ENCODE measurements at regions not wholly inside any gene's neighbourhood (a gene's known extent, or its start where the extent isn't known, plus 50 kb on each side); places are given as distances from the start of the nearest gene placed in this dataset.

GRCh38 chr16:5863071-5863606 lies 765.5 kb upstream of the EEF2KMT start:
- TF ChIP-seq PRDM6 (tag by site-specific recombination; IDR thresholded peaks at IDR 0.05), result no peak
- TF ChIP-seq ZNF335 (tag by site-specific recombination; conservative IDR thresholded peaks at IDR 0.05), result no peak
- TF ChIP-seq CTCF (tag by site-specific recombination; IDR thresholded peaks at IDR 0.05), result no peak
- TF ChIP-seq ZIC2 (tag by site-specific recombination; IDR thresholded peaks at IDR 0.05), result no peak

Data from HEK293 (cell line).